HG02938 (cell line): ENCODE measurements at regions not wholly inside any gene's neighbourhood (a gene's known extent, or its start where the extent isn't known, plus 50 kb on each side); places are given as distances from the start of the nearest gene placed in this dataset.

Source experiments
- ATAC-seq: cut with Tn5 transposase; IDR thresholded peaks from one replicate; pipeline ENCODE4 v1.9.1; 2021; ENCODE audit warnings: mild to moderate bottlenecking, moderate library complexity; ENCODE audit not compliant: unreplicated experiment

DNA sequence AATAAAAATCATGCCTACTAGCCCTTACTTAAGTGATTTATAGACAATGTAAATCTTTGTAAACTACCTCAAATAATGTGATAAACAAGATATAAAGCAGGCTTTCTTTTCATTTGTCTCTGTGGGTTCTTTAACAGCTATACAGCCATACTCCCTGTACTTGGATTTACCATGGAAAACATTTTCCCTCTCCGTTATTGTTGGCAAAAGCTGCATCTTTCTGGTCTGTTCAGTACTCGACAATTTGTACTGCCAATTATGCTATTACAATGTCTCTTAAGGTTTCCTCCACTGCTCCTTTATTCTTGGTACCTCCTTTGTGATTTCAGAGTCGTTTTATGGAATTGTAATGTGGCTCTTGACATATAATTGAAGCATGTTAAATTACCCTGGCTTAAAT is 426.3 kb upstream of the PKDCC start:
- no peak for ATAC-seq

DNA sequence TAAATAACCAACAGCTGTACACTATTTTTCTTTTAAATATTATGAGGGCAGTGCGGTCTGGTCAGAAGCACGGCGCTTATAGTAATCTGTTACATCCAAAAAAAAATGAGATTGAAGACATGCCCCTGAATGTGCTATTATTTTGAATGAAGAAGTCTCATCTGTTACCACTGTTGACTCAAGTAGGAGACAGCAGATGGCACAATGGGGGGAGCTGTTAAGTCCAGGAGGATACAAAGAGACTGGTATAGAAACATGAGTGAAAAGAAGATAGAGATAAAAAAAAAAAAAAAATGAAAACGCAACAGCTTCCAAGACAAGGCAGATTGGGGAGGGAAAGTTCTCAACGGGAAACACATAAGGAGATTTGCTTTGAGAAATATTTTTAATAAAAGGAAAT is 425.5 kb upstream of the PKDCC start:
- ATAC-seq, result no peak

DNA sequence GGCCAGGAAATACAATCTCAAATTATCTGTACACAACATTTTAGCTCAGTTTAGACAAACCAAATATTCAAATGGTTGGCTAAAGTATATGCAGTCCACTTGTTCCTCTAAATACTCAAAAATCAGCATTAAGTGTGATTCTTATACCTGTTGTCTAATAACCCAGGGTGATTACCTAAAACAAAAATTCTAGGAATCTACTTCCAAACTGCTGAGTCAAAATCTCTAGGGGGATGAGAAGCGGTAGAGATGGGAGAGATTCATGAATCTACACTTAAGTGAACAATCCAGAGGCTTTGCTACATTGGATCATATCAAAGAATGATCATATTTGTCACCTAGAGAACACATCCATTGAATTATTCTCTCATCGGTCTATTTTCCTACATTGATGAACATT is 420.9 kb upstream of the PKDCC start:
- no peak for ATAC-seq

DNA sequence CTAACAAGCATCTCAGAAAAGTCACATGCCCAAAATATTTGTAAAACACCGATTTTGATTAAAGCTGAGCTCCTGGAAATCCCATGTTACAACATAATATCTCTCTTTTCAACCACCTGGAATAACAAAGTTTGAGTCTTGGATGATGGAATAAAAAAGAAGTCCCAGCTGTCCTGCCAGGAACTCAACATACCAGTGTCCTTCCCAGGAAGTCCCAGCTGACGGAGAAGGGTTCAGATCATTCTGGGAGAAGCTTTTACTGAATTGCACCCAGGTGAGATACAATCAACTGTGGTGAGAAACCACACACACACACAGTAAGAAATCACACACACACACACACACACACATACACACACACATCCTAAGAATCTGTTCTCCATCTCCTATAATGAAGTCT is 413.1 kb upstream of the PKDCC start:
- ATAC-seq, result no peak

DNA sequence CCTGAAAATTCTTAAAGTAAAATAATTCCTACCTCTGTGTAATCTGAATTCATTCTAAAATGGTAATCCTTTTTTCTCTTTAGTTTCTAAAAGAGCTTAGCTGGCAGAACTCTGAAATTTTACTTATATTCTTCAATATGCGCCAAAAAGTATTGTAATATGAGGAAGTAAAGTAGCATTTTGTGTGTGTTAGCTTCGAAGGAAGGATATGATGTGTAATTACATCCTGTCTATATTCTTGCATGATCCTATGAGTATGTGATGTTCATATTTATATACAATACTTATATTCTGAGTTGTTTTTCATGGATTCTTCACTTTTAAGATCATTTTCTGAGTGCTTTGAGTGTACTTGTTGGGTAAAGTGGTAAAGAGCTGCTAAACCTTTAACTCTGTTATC is 402.9 kb upstream of the PKDCC start:
- no peak for ATAC-seq

DNA sequence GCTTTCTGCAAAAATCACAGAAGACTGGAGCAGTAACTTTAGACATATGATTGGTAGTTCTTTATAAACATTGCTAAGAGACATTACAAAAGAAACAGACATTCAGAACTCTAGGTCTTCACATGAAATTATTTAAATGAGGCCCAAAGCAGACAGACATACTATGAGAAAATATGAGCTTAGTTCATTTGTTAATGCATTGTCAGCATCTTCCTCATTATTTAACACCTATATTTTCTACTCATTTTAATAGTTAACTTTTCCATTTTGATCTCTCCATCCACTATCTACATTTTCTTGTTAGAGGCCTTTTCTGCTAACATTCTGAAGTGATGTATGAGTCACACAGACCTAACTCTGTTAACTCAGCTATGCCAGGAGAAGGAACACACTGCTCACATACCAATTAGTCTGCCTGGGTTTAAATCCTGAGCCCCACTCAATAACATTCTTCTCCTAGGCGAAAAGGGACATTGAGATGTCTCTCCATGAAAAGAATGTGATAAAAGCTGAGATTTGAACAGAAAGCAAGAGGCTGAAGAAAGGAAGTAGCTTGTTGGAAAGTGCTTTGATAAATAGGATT is 400.3 kb upstream of the PKDCC start:
- no peak for ATAC-seq

DNA sequence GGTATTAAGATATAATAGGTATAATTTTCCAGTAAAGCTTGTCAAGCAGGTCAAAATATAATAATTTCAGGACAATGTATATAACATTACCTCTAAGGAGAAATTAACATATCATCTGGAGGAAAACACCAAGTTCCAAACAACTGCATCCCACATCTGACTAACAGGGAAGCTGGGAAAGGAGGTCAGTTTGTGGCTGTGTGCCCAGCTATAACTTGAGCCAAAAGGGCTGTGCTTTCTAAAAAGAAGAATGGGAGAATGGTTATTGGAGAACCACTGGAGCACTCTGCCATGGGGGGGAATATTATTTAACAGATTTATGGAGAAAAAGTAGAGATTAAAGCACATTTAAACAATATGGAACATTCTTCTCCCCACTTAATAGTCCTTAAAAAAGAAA is 390.6 kb upstream of the PKDCC start:
- ATAC-seq, result no peak

DNA sequence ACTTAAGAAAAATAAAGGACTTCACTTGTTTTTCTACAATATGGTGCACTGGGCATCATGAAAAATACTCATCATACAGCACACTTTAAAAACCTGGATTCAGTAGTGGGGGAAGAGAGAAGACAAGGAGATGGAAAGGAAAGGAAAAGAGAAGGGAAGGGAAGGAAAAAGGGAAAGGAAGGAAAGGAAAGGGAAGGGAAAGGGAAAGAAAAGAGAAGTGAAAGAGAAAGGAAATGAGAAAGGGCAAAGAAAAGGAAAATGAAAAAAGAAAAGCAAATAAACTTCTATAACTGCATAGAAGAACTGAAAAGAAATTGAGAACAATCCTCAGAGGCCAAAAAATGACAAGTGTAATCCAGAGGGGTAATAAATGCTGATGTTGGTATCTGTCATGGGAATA is 388.1 kb upstream of the PKDCC start:
- ATAC-seq, result no peak

DNA sequence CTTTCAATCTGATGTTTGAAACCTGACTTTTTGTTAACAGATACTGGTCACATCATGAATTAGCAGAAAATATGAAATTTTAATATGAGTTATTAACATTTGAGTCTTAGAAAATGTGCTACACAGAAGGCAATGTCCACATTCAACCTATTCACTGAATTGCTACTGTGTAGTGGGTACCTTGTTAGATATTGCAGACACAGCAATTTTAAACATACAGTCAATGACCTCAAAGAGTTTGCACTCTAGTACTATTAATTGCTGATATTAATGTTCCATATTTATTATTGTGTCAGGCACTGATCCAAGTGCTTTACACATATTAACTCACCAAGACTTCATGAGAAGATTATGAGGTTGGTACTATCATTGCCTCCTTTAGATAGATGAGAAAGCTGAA is 385.4 kb upstream of the PKDCC start:
- no peak for ATAC-seq

DNA sequence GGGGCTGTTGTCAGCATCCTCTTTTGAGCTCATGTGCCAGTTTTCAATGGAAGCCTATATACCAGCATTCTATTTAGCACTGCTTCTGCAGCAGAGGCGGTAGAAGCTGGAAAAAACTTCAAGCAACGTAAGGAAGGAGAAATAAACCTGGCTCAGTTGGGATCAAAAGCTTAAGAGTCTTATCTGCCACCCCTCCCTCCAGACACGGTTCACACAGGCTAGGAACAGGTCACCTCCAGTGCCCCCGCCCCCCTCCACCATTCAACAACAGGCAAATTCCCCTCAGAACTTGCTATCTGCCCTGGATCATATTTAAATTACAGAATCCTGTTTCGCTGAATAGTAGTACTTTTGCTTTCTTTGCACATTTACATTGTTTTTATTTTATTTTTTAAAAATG is 384.8 kb upstream of the PKDCC start:
- no peak for ATAC-seq

DNA sequence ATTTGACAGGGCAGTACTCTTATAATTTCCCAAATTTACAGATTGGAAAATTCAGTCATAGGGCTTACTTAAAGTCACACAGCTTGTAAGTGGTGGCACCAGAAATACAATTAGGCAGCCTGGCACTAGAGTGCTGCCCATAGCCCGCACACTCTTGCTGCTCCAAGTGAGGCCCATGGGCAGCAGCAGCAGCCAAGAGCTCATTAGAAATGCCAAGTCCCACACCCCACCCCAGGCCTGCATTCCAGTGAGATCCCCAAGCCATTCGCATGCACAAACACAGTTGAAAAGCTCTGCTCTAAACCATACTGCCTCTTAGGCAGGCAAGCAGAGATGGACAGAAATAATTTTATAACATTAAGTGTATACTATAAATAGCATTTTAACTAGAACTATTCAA is 379.3 kb upstream of the PKDCC start:
- no peak for ATAC-seq

DNA sequence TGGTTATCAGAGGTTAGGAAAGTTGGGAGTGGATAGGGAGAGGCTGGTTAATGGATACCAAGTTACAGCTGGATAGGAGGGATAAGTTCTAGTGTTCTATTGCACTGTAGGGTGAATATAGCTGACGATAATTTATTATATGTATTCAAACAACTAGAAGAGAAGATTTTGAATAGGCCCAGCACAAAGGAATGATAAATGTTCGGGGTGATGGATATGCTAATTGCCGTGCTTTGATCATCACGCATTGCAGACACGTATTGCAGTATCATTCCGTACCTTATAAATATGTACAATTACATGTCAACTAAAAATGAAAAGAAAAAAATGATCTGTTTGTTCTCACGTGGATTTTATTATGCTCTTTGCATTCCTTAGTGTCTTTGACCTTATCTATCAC is 369.2 kb upstream of the PKDCC start:
- no peak for ATAC-seq

DNA sequence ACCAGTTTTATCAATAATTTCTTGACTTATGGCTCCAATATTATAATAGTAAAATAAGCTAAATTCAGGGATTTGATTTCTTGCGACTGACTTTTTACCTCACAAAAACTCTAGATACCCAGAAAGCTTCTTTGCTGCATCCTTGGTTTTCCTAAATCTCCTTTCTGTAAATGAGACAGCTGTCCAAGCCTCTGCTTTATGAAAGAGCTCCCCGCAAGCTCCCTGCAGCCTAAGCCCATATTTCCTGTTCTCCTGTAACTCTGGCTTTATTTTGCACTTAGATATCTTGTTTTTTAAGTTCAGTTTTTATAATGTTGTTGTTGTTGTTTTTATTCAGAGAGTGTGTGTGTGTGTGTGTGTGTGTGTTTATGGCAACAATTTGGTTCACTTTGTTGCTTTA is 361.7 kb upstream of the PKDCC start:
- no peak for ATAC-seq

DNA sequence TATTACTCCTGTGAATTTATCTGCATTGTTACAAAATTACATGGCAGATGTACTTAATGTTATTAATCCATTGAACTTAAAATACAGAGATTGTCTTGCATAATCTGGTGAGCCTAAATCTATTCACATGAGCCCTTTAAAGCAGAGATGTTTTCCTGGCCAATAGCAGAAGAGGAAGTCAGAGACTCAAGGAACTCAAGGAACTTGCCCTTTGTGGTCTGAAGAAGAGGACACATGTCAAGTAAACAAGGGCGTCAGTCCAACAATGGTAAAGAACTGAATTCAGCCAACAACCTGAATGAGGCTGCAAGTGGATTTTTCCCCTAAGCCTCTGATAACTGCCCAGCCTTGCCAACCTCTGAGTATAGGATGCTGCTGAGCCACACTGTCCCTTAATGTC is 356.3 kb upstream of the PKDCC start:
- no peak for ATAC-seq

DNA sequence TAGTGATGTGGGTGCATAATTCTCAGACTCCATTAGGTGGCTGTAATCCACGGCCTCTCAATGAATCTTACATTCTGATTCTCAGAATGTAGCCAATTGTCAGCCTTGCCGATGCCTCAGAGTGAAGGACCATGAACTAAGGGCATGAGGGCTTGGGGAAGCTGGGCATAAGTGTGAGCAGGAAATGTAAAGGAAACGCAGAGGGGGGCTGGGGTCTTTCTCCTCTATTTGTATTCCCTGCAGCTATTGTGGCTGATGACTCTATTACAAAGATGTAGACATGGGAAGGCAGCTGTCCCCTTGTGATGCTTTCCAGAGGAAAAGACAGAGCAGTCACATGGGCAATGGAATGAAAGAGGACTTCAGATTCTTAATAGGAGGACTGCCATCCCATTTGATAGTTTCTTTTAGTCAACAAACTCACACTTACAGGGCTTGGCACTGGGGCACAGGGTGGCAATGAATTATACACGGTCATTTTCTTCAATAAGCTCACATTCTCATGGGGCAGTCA is 353.2 kb upstream of the PKDCC start:
- no peak for ATAC-seq

DNA sequence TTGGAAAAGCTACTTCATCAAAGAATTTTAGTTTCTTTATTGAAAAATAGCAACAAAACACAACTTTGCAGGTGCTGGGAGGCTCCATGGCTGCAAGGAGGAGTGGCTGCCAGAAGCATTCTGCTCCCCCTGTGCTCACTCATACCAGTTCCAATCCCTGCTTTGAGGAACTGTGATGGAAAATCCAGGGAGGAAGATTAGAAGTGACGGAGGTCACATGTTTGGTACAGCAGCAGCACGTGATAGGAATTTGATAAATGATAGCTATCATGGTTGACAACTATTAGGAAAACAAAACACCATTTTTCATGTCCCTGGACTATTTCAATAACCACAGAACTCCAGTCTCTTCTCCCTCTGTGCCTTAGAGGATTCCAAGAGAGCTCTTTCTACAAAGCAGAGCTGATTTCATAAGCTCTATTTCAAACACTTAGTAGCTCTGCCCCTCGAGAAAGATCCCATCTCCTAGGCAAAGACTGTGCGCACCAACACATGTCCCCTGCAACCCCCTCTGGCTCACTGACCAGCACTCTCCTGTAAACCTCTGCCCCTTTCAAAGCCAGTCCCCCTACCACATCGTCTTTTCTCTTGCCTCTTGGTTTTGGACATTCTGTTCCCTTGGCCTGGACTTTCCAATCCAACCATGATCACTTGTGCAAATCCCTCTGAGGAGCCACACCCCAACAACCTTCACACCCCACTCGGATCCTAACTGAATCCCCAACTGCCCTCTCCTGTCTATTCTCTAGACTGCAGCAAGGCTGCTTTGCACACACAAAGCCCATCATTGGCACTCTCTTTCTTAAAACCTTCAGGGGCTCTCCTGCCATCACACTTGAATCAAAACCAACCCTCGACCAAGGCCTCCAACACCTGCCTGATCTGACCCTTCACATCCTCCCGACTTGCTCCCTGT is 352.4 kb upstream of the PKDCC start:
- no peak for ATAC-seq

DNA sequence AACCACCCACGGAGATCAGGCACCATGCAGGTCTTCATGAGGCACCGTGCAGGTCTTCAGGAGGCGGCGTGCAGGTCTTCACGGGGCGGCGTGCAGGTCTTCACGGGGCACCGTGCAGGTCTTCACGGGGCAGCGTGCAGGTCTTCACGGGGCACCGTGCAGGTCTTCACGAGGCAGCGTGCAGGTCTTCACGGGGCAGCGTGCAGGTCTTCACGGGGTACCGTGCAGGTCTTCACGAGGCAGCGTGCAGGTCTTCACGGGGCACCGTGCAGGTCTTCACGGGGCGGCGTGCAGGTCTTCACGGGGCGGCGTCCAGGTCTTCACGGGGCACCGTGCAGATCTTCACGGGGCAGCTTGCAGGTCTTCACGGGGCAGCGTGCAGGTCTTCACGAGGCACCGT is 350.4 kb upstream of the PKDCC start:
- ATAC-seq, result no peak

DNA sequence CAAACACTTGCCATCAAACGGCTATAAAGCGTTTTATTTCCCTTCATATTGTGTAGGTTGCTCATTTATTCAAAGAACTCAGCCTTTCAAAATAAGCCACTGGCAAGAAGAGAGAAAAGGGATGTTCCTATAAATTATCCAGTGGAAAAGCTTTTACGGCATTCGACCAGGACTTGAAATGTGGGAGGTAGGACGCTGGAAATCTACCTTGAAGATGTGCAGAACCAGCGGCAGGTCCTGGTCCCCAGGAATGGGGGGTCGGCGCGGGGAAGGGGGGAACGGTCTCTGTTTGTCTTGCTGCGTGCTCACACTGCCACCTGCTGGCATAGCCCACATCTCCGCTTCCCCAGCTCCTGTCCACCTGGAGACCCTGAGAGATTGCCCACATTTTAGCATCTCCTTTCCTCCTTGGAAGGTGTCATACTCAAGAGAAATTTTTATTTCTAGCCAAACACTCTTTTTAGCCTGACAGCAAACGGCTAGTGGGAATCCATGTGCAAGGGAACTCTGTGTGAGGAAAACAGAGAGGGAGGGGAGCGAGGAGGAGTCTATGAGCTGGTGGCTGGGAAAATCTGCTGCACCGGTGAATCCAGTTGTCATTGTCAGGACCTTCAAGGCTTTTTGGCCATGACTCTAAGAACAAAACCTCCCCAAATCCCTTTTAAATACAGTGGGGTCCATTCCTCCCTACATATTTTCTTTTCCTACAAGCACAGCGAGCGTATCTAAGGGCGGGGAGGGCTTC is 349.0 kb upstream of the PKDCC start:
- no peak for ATAC-seq

DNA sequence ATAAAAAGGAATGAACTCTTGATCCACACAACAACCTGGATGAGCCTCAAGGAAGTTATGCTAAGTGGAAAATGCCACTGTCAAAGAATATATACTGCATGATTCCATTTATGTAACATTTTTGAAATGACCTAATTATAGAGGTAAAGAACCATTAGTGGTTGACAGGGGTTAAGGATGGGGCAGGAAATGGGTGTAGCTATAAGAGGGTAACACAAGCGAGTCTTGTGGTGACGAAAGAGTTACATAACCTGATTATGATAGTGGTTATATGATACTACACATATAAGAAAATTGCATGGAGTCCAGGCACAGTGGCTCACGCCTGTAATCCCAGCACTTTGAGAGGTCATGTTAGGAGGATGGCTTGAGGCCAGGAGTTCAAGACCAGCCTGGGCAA is 346.6 kb upstream of the PKDCC start:
- no peak for ATAC-seq

DNA sequence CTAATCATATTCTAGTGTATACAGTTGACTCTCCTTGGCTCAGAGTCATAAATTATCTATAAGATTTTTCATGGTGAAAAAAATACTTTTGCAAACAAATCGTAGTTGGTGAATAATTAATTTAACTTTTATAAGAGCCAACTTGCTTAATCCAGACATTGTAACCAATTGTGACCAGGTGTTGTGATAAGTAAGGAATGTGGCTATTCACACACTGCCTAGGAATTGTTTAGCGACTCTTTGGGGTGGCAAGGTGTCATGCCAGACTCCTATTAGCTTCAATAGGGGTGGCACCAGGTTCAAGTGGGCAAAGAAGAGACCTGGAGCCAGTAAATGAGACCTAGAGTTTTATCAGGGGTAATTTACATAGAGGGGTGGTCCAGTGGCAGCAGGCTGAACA is 344.7 kb upstream of the PKDCC start:
- ATAC-seq, result no peak

DNA sequence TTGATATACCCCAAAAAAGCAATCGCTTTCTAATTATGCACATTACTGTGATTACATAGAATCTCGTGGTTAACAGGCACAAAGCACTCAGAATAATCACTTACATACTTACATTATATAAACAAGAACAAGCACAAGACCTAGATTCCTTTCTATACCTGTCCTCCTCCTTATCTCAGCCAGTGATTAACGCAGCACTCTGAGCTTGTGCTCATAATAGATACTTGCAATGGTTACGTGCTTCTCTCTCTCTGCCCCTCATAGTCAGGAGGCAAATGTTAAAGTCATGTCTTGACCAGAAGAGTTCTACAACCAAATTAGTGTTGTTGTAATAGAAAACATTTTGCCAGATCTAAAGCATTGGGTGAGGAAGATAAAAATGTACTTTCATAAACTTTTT is 342.2 kb upstream of the PKDCC start:
- ATAC-seq, result no peak

DNA sequence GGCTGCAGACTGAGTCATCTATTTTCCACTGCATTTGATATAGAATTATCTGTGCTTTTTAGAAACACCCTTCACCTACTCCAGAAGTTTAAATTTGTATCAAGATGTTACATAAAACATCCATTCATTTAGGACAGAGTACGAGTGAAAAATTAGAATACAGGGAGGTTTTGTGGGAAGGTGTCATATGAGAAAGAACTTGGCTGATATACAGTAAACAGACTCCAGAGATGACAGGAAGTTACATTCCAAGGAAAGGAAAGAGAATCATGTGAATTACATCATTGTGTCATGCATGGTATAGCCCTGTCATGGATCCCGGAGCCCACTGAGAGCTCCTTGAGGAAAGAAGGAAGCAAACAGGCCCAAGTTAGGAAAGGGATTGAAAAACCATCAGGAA is 341.5 kb upstream of the PKDCC start:
- ATAC-seq, result no peak
